HepG2 (cell line): ENCODE measurements at regions not wholly inside any gene's neighbourhood (a gene's known extent, or its start where the extent isn't known, plus 50 kb on each side); places are given as distances from the start of the nearest gene placed in this dataset.

Source experiments
- ATF7 ChIP-seq, 2 experiments: fragments of 450-650 bp in 1 of 2; sonication (generic) in 1 of 2; formaldehyde crosslinking in 1 of 2; IDR thresholded peaks; 2 replicates each; pipeline versions ENCODE4 v1.4.0 to v1.6.1; 2016 to 2020; ENCODE audit warnings: antibody characterized with exemption in 1 of 2, mild to moderate bottlenecking in 1 of 2, missing genetic modification reagents in 1 of 2
- HNRNPLL ChIP-seq: fragments of 200-400 bp; formaldehyde crosslinking; IDR thresholded peaks from 2 replicates; pipeline ENCODE4 v1.6.1; 2017; ENCODE audit warnings: mild to moderate bottlenecking, low read depth, low read length; ENCODE audit not compliant: poor library complexity, severe bottlenecking
- MYC ChIP-seq: sonication (generic); formaldehyde crosslinking; IDR thresholded peaks from 2 replicates; pipeline ENCODE4 v1.9.0; 2021; ENCODE audit warnings: missing genetic modification reagents, borderline replicate concordance
- TCF7L2 ChIP-seq: IDR thresholded peaks from 2 replicates; pipeline ENCODE4 v1.6.1; 2011; ENCODE audit warnings: mild to moderate bottlenecking, low read depth, low read length, moderate library complexity

DNA sequence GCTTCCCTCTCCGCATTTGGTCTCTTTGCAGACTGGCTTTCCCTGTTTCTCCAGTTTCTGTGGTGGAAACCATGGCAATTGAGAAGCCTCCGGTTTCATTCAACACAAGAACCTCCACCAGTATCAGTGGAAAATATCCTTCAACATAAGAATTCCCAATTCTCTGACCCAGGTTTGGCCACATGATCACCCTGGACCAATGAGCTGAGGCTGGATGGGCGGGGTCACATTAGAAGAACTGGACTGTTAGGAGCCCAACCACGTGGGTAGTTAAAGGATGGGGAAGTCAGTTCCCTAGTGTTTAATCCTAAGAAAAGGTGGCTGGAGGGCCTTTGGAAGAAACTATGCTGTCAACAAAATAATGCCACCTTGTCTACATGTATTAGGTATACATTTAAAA lies 336.3 kb downstream of the DMRT2 start:
- no peak for TF ChIP-seq TCF7L2
- no peak for TF ChIP-seq HNRNPLL
- no peak for TF ChIP-seq ATF7 (IDR thresholded peaks at IDR 0.05)
- no peak for TF ChIP-seq ATF7 (CRISPR knock-in tag; IDR thresholded peaks at IDR 0.05)
- no peak for TF ChIP-seq MYC (CRISPR knock-in tag)
